Dendritic cell treated with granulocyte-macrophage colony-stimulating factor and Interleukin-4, amounts not matched to agents 40 ng/mL and 50 ng/mL, for 4 days (primary cell): ENCODE measurements at regions not wholly inside any gene's neighbourhood (a gene's known extent, or its start where the extent isn't known, plus 50 kb on each side); places are given as distances from the start of the nearest gene placed in this dataset.

Source experiments
- H3K27ac Mint-ChIP-seq: one replicate; pipeline ENCODE4 v1.8.0; 2022; ENCODE audit warnings: mild to moderate bottlenecking, mixed read lengths
- H3K27me3 Mint-ChIP-seq: one replicate; pipeline ENCODE4 v1.8.0; 2022; ENCODE audit warnings: mild to moderate bottlenecking, mixed read lengths
- H3K36me3 Mint-ChIP-seq: one replicate; pipeline ENCODE4 v1.8.0; 2022; ENCODE audit warnings: low read depth, mixed read lengths
- H3K4me1 Mint-ChIP-seq: one replicate; pipeline ENCODE4 v1.8.0; 2022; ENCODE audit warnings: low read depth, mixed read lengths
- H3K4me3 Mint-ChIP-seq: one replicate; pipeline ENCODE4 v1.8.0; 2022; ENCODE audit warnings: mild to moderate bottlenecking, moderate library complexity, mixed read lengths
- H3K9me3 Mint-ChIP-seq: one replicate; pipeline ENCODE4 v1.8.0; 2022; ENCODE audit warnings: mixed read lengths
- intact Hi-C: fragments of 100-400 bp; cut with micrococcal nuclease; formaldehyde crosslinking; loops from one replicate; pipeline ENCODE4 v1.15.0; 2022

- H3K27ac Mint-ChIP-seq, result no peak overlapping the region
- H3K27me3 Mint-ChIP-seq, result no peaks in the 10 kb centered on the region
- H3K4me3 Mint-ChIP-seq, result no peak overlapping the region
- intact Hi-C loops, result no loop called here
- no peaks in the 10 kb centered on the region for H3K4me1 Mint-ChIP-seq
- H3K36me3 Mint-ChIP-seq, result peaks cover 22% of the 10 kb centered on the region
- peaks cover 25% of the 10 kb centered on the region for H3K9me3 Mint-ChIP-seq
These were observed 140.3 kb upstream of the ODAD2 start for GRCh38 chr10:28139138-28139537.

DNA sequence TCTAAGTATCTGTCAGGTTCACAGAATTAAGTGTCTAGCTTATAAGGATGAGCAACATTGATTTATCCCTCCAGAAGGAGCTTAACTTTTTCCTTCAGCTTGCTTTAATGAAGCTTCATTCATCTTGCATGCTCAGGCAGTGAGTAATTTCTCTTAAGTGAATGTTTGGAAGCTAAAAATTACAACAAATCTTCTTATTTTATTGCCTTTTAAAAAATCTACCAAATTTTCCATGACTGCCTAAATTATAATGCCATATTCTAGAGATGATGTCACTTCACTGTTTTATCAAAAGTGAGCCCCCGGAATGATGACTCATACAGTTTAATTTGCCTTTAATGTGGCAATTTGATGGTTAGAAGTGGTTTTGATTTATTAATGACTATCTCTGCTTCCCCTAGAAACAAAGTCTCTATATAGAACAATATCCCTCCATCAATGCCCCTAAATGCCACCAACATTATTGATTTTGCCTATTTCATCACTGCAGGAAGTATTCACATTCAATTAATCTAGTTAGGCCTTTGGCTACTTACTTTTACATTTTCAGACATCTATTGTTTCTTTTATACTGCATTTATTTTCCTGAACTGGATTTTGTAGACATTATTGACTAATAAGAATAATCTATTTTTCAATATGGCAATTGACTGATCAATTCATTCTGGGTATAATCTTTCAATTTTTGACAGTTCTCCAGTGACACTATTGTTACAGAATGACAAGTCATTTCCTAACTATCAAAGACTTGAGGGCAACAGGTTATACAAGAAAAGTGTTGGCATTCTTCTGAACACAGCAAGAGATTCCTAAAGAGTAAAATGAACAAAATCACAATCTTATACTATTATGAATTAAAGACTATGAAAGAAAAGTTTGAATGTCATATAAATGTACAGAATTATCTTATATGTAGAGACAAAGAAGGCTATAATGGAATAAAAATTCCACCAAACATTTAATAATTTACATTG lies 139.3 kb upstream of the ODAD2 start:
- Mint-ChIP-seq H3K27ac (no peak overlapping the region), H3K9me3 (peaks cover 30% of the 10 kb centered on the region), H3K27me3 (no peaks in the 10 kb centered on the region), H3K4me3 (no peak overlapping the region), H3K36me3 (peaks cover 22% of the 10 kb centered on the region), H3K4me1 (no peaks in the 10 kb centered on the region)
- intact Hi-C loops, result no loop called here

GRCh38 chr10:28135258-28135657 lies 136.4 kb upstream of the ODAD2 start:
- Mint-ChIP-seq H3K4me3 (no peak overlapping the region), H3K36me3 (peaks cover 27% of the 10 kb centered on the region), H3K9me3 (peaks cover 34% of the 10 kb centered on the region), H3K27ac (no peak overlapping the region), H3K4me1 (no peaks in the 10 kb centered on the region), H3K27me3 (no peaks in the 10 kb centered on the region)
- intact Hi-C loops, result no loop called here

GRCh38 chr10:28130267-28130666 lies 131.4 kb upstream of the ODAD2 start:
- intact Hi-C loops, result no loop called here
- H3K27me3 Mint-ChIP-seq, result no peaks in the 10 kb centered on the region
- peaks cover 27% of the 10 kb centered on the region for H3K36me3 Mint-ChIP-seq
- H3K4me3 Mint-ChIP-seq, result no peak overlapping the region
- no peaks in the 10 kb centered on the region for H3K4me1 Mint-ChIP-seq
- peaks cover 19% of the 10 kb centered on the region for H3K9me3 Mint-ChIP-seq
- H3K27ac Mint-ChIP-seq, result no peak overlapping the region

DNA sequence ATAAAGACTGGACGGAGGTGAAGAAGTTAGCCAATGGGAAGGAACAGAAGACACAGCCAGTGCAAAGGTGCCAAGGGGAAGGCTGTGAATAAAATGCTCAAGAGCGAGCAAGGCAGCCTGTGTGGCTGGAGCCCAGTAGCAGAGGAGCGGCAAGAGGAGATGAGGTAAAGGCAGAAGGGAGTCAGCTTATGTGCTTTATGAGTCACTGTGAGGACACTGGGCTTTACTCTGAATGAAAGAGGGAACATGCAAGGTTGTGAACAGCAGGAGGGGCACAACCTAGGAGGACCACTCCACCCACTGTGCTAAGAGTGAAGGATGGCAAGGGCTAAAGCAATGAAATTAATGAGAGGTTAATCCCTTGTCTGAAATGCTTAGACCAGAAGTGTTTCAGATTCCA lies 129.0 kb upstream of the ODAD2 start:
- peaks cover 1% of the 10 kb centered on the region for H3K9me3 Mint-ChIP-seq
- H3K36me3 Mint-ChIP-seq, result peaks cover 25% of the 10 kb centered on the region
- no peaks in the 10 kb centered on the region for H3K4me1 Mint-ChIP-seq
- intact Hi-C loops, result no loop called here
- H3K4me3 Mint-ChIP-seq, result no peak overlapping the region
- no peak overlapping the region for H3K27ac Mint-ChIP-seq
- no peaks in the 10 kb centered on the region for H3K27me3 Mint-ChIP-seq

DNA sequence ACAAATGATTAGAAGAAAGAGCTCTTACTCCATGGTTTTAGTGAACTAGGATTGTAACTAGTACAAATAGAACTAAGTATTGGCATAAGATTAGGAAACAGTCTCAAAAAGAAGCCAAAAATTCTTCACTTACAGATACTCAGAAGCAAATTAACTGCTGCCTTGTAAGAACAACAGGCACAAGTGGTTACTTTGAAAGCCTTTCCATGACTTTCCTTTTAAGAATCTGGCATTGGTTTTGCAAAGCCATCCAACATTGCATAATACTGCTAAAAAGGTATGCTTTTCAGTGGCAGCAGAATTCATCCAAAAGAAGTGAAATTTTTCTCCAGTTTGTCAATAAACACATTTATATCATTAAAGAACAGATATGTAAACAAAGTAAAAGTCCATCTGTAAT lies 126.8 kb upstream of the ODAD2 start:
- Mint-ChIP-seq H3K4me3 (no peak overlapping the region), H3K27ac (no peak overlapping the region), H3K9me3 (no peaks in the 10 kb centered on the region), H3K36me3 (peaks cover 25% of the 10 kb centered on the region), H3K4me1 (no peaks in the 10 kb centered on the region), H3K27me3 (no peaks in the 10 kb centered on the region)
- intact Hi-C loops, result no loop called here

- peaks cover 19% of the 10 kb centered on the region for H3K36me3 Mint-ChIP-seq
- H3K4me1 Mint-ChIP-seq, result no peaks in the 10 kb centered on the region
- no peaks in the 10 kb centered on the region for H3K9me3 Mint-ChIP-seq
- H3K4me3 Mint-ChIP-seq, result no peak overlapping the region
- no peaks in the 10 kb centered on the region for H3K27me3 Mint-ChIP-seq
- H3K27ac Mint-ChIP-seq, result no peak overlapping the region
- intact Hi-C loops, result no loop called here
These were observed 121.9 kb upstream of the ODAD2 start for GRCh38 chr10:28120795-28121194.

GRCh38 chr10:28120043-28120749 lies 121.3 kb upstream of the ODAD2 start:
- Mint-ChIP-seq H3K27ac (no peak overlapping the region), H3K4me3 (no peak overlapping the region), H3K36me3 (peaks cover 19% of the 10 kb centered on the region), H3K27me3 (no peaks in the 10 kb centered on the region), H3K4me1 (no peaks in the 10 kb centered on the region), H3K9me3 (no peaks in the 10 kb centered on the region)
- intact Hi-C loops, result no loop called here

- no peak overlapping the region for H3K4me3 Mint-ChIP-seq
- no peaks in the 10 kb centered on the region for H3K4me1 Mint-ChIP-seq
- no peaks in the 10 kb centered on the region for H3K27me3 Mint-ChIP-seq
- peaks cover 13% of the 10 kb centered on the region for H3K36me3 Mint-ChIP-seq
- intact Hi-C loops, result no loop called here
- H3K27ac Mint-ChIP-seq, result no peak overlapping the region
- H3K9me3 Mint-ChIP-seq, result no peaks in the 10 kb centered on the region
These were observed 120.2 kb upstream of the ODAD2 start for GRCh38 chr10:28118985-28119628.

GRCh38 chr10:28113202-28113601 lies 114.3 kb upstream of the ODAD2 start:
- Mint-ChIP-seq H3K4me1 (no peaks in the 10 kb centered on the region), H3K4me3 (no peak overlapping the region), H3K36me3 (no peaks in the 10 kb centered on the region), H3K9me3 (no peaks in the 10 kb centered on the region), H3K27me3 (no peaks in the 10 kb centered on the region), H3K27ac (no peak overlapping the region)
- intact Hi-C loops, result no loop called here

GRCh38 chr10:28111712-28112111 lies 112.8 kb upstream of the ODAD2 start:
- Mint-ChIP-seq H3K27ac (no peak overlapping the region), H3K4me3 (no peak overlapping the region), H3K27me3 (no peaks in the 10 kb centered on the region), H3K4me1 (no peaks in the 10 kb centered on the region), H3K36me3 (no peaks in the 10 kb centered on the region), H3K9me3 (no peaks in the 10 kb centered on the region)
- intact Hi-C loops, result no loop called here

- intact Hi-C loops, result no loop called here
- Mint-ChIP-seq H3K27me3 (no peaks in the 10 kb centered on the region), H3K36me3 (no peaks in the 10 kb centered on the region), H3K9me3 (no peaks in the 10 kb centered on the region), H3K4me3 (no peak overlapping the region), H3K4me1 (no peaks in the 10 kb centered on the region), H3K27ac (no peak overlapping the region)
These were observed 106.7 kb upstream of the ODAD2 start for GRCh38 chr10:28105561-28105960.

- Mint-ChIP-seq H3K36me3 (no peaks in the 10 kb centered on the region), H3K9me3 (no peaks in the 10 kb centered on the region), H3K27me3 (no peaks in the 10 kb centered on the region), H3K4me3 (no peak overlapping the region), H3K4me1 (no peaks in the 10 kb centered on the region), H3K27ac (no peak overlapping the region)
- intact Hi-C loops, result no loop called here
These were observed 98.8 kb upstream of the ODAD2 start for GRCh38 chr10:28097633-28098032.

- no peaks in the 10 kb centered on the region for H3K4me1 Mint-ChIP-seq
- intact Hi-C loops, result no loop called here
- no peaks in the 10 kb centered on the region for H3K27me3 Mint-ChIP-seq
- no peaks in the 10 kb centered on the region for H3K9me3 Mint-ChIP-seq
- H3K27ac Mint-ChIP-seq, result no peak overlapping the region
- no peak overlapping the region for H3K4me3 Mint-ChIP-seq
- H3K36me3 Mint-ChIP-seq, result no peaks in the 10 kb centered on the region
These were observed 97.0 kb upstream of the ODAD2 start for GRCh38 chr10:28095791-28096378.
